Liver (tissue), 8 donors: ENCODE measurements at regions not wholly inside any gene's neighbourhood (a gene's known extent, or its start where the extent isn't known, plus 50 kb on each side); places are given as distances from the start of the nearest gene placed in this dataset.

Experiments used
- DNase-seq: peaks from one replicate; pipeline ENCODE4 v3.0.0-alpha.2; 2017; ENCODE audit warnings: low spot score
- H3K27ac ChIP-seq, 2 donors: one replicate each; pipeline ENCODE4 v1.7.0; 2013; ENCODE audit warnings: inconsistent platforms in 2 of 2, low read length in 2 of 2, control low read depth in 1 of 2, low read depth in 1 of 2, mild to moderate bottlenecking in 1 of 2
- H3K27me3 ChIP-seq, 4 donors: one replicate each; pipeline versions ENCODE4 v1.6.1 to v1.7.0; 2013; ENCODE audit warnings: low read length in 3 of 4, inconsistent platforms in 1 of 4, mild to moderate bottlenecking in 1 of 4, moderate library complexity in 1 of 4; ENCODE audit not compliant: control insufficient read depth in 4 of 4, insufficient read depth in 4 of 4
- H3K36me3 ChIP-seq, 4 donors: one replicate each; pipeline versions ENCODE4 v1.6.1 to v1.7.0; 2013; ENCODE audit warnings: low read length in 3 of 4, mild to moderate bottlenecking in 3 of 4, low read depth in 1 of 4, moderate library complexity in 1 of 4; ENCODE audit not compliant: control insufficient read depth in 4 of 4, insufficient read depth in 3 of 4
- H3K4me1 ChIP-seq, 4 donors: one replicate each; pipeline versions ENCODE4 v1.6.1 to v1.7.0; 2013; ENCODE audit warnings: low read length in 3 of 4, mild to moderate bottlenecking in 3 of 4, moderate library complexity in 1 of 4; ENCODE audit not compliant: control insufficient read depth in 4 of 4, insufficient read depth in 4 of 4
- H3K4me3 ChIP-seq, 3 donors: one replicate each; pipeline versions ENCODE4 v1.6.1 to v1.7.0; 2013; ENCODE audit warnings: low read length in 3 of 3, control low read depth in 1 of 3, low read depth in 1 of 3, mild to moderate bottlenecking in 1 of 3
- H3K9ac ChIP-seq, 2 donors: one replicate each; pipeline ENCODE4 v1.7.0; 2013; ENCODE audit warnings: low read length in 2 of 2, mild to moderate bottlenecking in 2 of 2, moderate library complexity in 2 of 2, control low read depth in 1 of 2, low read depth in 1 of 2
- H3K9me3 ChIP-seq, 4 donors: one replicate each; pipeline versions ENCODE4 v1.6.1 to v1.7.0; 2013; ENCODE audit warnings: low read length in 3 of 4; ENCODE audit not compliant: control insufficient read depth in 4 of 4
- EGR1 ChIP-seq, 2 donors: IDR thresholded peaks; 2 replicates each; pipeline ENCODE4 v1.6.1; 2016 to 2018; ENCODE audit warnings: antibody characterized with exemption in 2 of 2, low read depth in 2 of 2
- FOXA1 ChIP-seq: IDR thresholded peaks from 2 replicates; pipeline ENCODE4 v1.6.1; 2016; ENCODE audit warnings: antibody characterized with exemption
- FOXA2 ChIP-seq: IDR thresholded peaks from 2 replicates; pipeline ENCODE4 v1.6.1; 2016; ENCODE audit warnings: antibody characterized with exemption
- GABPA ChIP-seq, 2 donors: IDR thresholded peaks in 1 of 2; conservative IDR thresholded peaks in 1 of 2; 2 replicates each; pipeline ENCODE4 v1.6.1; 2016; ENCODE audit warnings: antibody characterized with exemption in 2 of 2, mild to moderate bottlenecking in 1 of 2, moderate library complexity in 1 of 2
- HNF4A ChIP-seq, 2 donors: conservative IDR thresholded peaks; 2 replicates each; pipeline ENCODE4 v1.6.1; 2016; ENCODE audit warnings: antibody characterized with exemption in 2 of 2, mild to moderate bottlenecking in 2 of 2
- HNF4G ChIP-seq: IDR thresholded peaks from 2 replicates; pipeline ENCODE4 v1.6.1; 2016; ENCODE audit warnings: antibody characterized with exemption
- JUND ChIP-seq, 2 donors: IDR thresholded peaks; 2 replicates each; pipeline ENCODE4 v1.6.1; 2016; ENCODE audit warnings: antibody characterized with exemption in 2 of 2
- NR2F2 ChIP-seq: IDR thresholded peaks from 2 replicates; pipeline ENCODE4 v1.6.1; 2016; ENCODE audit warnings: antibody characterized with exemption
- RAD21 ChIP-seq, 2 donors: IDR thresholded peaks; 2 replicates each; pipeline ENCODE4 v1.6.1; 2016; ENCODE audit warnings: antibody characterized with exemption in 2 of 2, mild to moderate bottlenecking in 2 of 2
- RXRA ChIP-seq, 2 donors: IDR thresholded peaks; 2 replicates each; pipeline ENCODE4 v1.6.1; 2017 to 2018; ENCODE audit warnings: antibody characterized with exemption in 2 of 2, mild to moderate bottlenecking in 1 of 2
- SP1 ChIP-seq: IDR thresholded peaks from 2 replicates; pipeline ENCODE4 v1.6.1; 2018; ENCODE audit warnings: antibody characterized with exemption, mild to moderate bottlenecking
- TAF1 ChIP-seq: conservative IDR thresholded peaks from 2 replicates; pipeline ENCODE4 v1.6.1; 2016; ENCODE audit warnings: antibody characterized with exemption, mild to moderate bottlenecking
- YY1 ChIP-seq: IDR thresholded peaks from 2 replicates; pipeline ENCODE4 v1.6.1; 2016; ENCODE audit warnings: antibody characterized with exemption, mild to moderate bottlenecking
- WGBS: extraction: QIAGEN DNeasy Blood & Tissue Kit; methylation state at CpG from one replicate; pipeline ENCODE4 v1.1.7; 2013; 5-methylcytosine and 5-hydroxymethylcytosine counted together
- TF ChIP-seq, protein P1 (sequence below): IDR thresholded peaks from 2 replicates; pipeline ENCODE4 v1.6.1; 2016; ENCODE audit warnings: antibody characterized with exemption
- TF ChIP-seq, protein P2 (sequence below): IDR thresholded peaks from 2 replicates; pipeline ENCODE4 v1.6.1; 2016; ENCODE audit warnings: antibody characterized with exemption
- TF ChIP-seq, protein P3 (sequence below): fragments of 150-350 bp; IDR thresholded peaks from 2 replicates; pipeline ENCODE4 v1.5.1; 2017; ENCODE audit warnings: improper control_type of control experiment, low read depth, low read length; ENCODE audit not compliant: missing input control
- TF ChIP-seq, protein P4 (sequence below): IDR thresholded peaks from 2 replicates; pipeline ENCODE4 v1.6.1; 2016; ENCODE audit warnings: antibody characterized with exemption
- donor health status: healthy.
- donor health status: healthy.
- donor health status: healthy.
- donor health status: healthy.
- donor health status: healthy.

DNA sequence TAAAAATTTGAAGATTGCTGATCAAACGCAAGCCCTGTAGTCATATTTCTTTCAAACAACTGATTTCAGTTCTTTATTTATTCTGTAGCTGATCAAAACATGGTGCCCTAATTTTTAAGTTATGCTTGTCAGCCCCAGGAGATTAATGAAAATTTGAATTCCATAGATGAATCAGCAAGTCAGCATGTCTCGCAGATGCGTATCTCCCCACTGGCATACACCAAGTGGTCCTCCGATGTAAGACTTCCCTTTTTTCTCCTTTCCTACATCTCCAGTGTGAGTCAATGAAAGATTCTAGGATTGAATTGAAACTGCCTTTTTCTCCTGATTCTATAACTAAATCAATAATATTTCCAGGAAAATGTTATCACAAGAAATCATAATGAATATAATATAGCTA, 539.6 kb upstream of the NOX3 start:
- TF ChIP-seq GABPA (IDR thresholded peaks at IDR 0.05 in 1 of 2, conservative IDR thresholded peaks at IDR 0.05 in 1 of 2) = no peak
- no peak for TF ChIP-seq YY1
- no peak for TF ChIP-seq EGR1 (IDR thresholded peaks at IDR 0.05; ENCODE audit: low read depth in 2 of 2)
- TF ChIP-seq FOXA2 = no peak
- TF ChIP-seq, protein P1, sequence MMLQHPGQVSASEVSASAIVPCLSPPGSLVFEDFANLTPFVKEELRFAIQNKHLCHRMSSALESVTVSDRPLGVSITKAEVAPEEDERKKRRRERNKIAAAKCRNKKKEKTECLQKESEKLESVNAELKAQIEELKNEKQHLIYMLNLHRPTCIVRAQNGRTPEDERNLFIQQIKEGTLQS = no peak
- TF ChIP-seq NR2F2 = no peak
- no peak for TF ChIP-seq HNF4A (conservative IDR thresholded peaks at IDR 0.05)
- TF ChIP-seq, protein P2, sequence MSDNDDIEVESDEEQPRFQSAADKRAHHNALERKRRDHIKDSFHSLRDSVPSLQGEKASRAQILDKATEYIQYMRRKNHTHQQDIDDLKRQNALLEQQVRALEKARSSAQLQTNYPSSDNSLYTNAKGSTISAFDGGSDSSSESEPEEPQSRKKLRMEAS = no peak
- TF ChIP-seq TAF1 = no peak
- TF ChIP-seq, protein P3, sequence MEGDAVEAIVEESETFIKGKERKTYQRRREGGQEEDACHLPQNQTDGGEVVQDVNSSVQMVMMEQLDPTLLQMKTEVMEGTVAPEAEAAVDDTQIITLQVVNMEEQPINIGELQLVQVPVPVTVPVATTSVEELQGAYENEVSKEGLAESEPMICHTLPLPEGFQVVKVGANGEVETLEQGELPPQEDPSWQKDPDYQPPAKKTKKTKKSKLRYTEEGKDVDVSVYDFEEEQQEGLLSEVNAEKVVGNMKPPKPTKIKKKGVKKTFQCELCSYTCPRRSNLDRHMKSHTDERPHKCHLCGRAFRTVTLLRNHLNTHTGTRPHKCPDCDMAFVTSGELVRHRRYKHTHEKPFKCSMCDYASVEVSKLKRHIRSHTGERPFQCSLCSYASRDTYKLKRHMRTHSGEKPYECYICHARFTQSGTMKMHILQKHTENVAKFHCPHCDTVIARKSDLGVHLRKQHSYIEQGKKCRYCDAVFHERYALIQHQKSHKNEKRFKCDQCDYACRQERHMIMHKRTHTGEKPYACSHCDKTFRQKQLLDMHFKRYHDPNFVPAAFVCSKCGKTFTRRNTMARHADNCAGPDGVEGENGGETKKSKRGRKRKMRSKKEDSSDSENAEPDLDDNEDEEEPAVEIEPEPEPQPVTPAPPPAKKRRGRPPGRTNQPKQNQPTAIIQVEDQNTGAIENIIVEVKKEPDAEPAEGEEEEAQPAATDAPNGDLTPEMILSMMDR = no peak
- TF ChIP-seq, protein P4, sequence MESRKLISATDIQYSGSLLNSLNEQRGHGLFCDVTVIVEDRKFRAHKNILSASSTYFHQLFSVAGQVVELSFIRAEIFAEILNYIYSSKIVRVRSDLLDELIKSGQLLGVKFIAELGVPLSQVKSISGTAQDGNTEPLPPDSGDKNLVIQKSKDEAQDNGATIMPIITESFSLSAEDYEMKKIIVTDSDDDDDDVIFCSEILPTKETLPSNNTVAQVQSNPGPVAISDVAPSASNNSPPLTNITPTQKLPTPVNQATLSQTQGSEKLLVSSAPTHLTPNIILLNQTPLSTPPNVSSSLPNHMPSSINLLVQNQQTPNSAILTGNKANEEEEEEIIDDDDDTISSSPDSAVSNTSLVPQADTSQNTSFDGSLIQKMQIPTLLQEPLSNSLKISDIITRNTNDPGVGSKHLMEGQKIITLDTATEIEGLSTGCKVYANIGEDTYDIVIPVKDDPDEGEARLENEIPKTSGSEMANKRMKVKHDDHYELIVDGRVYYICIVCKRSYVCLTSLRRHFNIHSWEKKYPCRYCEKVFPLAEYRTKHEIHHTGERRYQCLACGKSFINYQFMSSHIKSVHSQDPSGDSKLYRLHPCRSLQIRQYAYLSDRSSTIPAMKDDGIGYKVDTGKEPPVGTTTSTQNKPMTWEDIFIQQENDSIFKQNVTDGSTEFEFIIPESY = no peak
- TF ChIP-seq HNF4G = no peak
- no peak for TF ChIP-seq RXRA (IDR thresholded peaks at IDR 0.05)
- TF ChIP-seq RAD21 (IDR thresholded peaks at IDR 0.05) = no peak
- TF ChIP-seq FOXA1 = no peak
- DNase-seq = no peak
- Histone ChIP-seq H3K4me1 (no peaks in the 10 kb centered on the region), H3K27me3 (no peaks in the 10 kb centered on the region), H3K4me3 (no peak overlapping the region), H3K9me3 (no peaks in the 10 kb centered on the region), H3K27ac (no peak overlapping the region), H3K9ac (no peak overlapping the region), H3K36me3 (no peaks in the 10 kb centered on the region)
- WGBS = 92% methylated on average over 4 of the region's 4 CpGs

DNA sequence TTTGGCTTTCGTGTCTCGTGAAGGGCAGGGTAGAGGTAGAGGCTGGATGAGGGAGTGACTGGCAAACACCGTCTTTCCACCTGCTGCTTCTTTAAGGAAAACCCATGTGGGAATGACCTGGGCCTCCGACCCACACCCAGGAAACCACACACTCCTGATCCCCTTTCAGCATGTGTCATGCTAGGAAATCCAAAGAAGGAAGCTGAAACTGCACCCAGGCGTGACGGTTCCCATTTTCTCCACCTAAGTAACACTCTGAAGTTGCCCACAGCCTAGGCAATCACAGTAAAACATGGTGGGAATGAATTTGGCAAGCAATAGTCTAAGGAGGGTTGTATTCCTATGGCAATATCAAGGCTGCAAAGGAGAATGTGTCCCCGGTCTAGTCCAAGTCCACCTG, 538.4 kb upstream of the NOX3 start:
- no peak for DNase-seq
- H3K36me3 ChIP-seq = no peaks in the 10 kb centered on the region
- TF ChIP-seq SP1 (no peak), FOXA2 (no peak), HNF4G (no peak), JUND (IDR thresholded peaks at IDR 0.05) (no peak), GABPA (IDR thresholded peaks at IDR 0.05 in 1 of 2, conservative IDR thresholded peaks at IDR 0.05 in 1 of 2) (no peak)
- TF ChIP-seq, protein P2 = no peak
- H3K4me3 ChIP-seq = no peak overlapping the region
- WGBS = 82% methylated on average over 7 of the region's 7 CpGs
- H3K27me3 ChIP-seq = no peaks in the 10 kb centered on the region
- H3K4me1 ChIP-seq = no peaks in the 10 kb centered on the region
- H3K9ac ChIP-seq = no peak overlapping the region
- no peaks in the 10 kb centered on the region for H3K9me3 ChIP-seq
- H3K27ac ChIP-seq = no peak overlapping the region
